ENCODE measurements at regions not wholly inside any gene's neighbourhood (a gene's known extent, or its start where the extent isn't known, plus 50 kb on each side); places are given as distances from the start of the nearest gene placed in this dataset.

GRCh38 chr5:89458332-89458656 is 575.3 kb upstream of the MEF2C start:
- no peak for DNase-seq

- peak; percentile 54 for DNase-seq
Observed at GRCh38 chr5:89457411-89458331, 574.7 kb upstream of the MEF2C start.

- DNase-seq = no peak
Observed at GRCh38 chr5:89452081-89452480, 569.1 kb upstream of the MEF2C start.

- DNase-seq = no peak
Observed at GRCh38 chr5:89451263-89451662, 568.3 kb upstream of the MEF2C start.

- no peak for DNase-seq
Observed at GRCh38 chr5:89450149-89450538, 567.2 kb upstream of the MEF2C start.

- no peak for DNase-seq
Observed at GRCh38 chr5:89449392-89450148, 566.6 kb upstream of the MEF2C start.

- no peak for DNase-seq
Observed at GRCh38 chr5:89447027-89447426, 564.0 kb upstream of the MEF2C start.

- DNase-seq = no peak
Observed at GRCh38 chr5:89445106-89445745, 562.2 kb upstream of the MEF2C start.

GRCh38 chr5:89444088-89444487 is 561.1 kb upstream of the MEF2C start:
- DNase-seq = no peak

GRCh38 chr5:89443508-89443907 is 560.5 kb upstream of the MEF2C start:
- DNase-seq = no peak

- DNase-seq = no peak
Observed at GRCh38 chr5:89441965-89442364, 559.0 kb upstream of the MEF2C start.

GRCh38 chr5:89440670-89441069 is 557.7 kb upstream of the MEF2C start:
- DNase-seq = no peak

GRCh38 chr5:89437450-89438435 is 554.8 kb upstream of the MEF2C start:
- DNase-seq = no peak

GRCh38 chr5:89436464-89436863 is 553.5 kb upstream of the MEF2C start:
- DNase-seq = no peak

GRCh38 chr5:89435347-89435746 is 552.4 kb upstream of the MEF2C start:
- DNase-seq = no peak

- no peak for DNase-seq
Observed at GRCh38 chr5:89428624-89429023, 545.6 kb upstream of the MEF2C start.

GRCh38 chr5:89425062-89425461 is 542.1 kb upstream of the MEF2C start:
- DNase-seq = no peak

- DNase-seq = no peak
Observed at GRCh38 chr5:89421035-89421434, 538.1 kb upstream of the MEF2C start.

GRCh38 chr5:89418407-89419085 is 535.6 kb upstream of the MEF2C start:
- no peak for DNase-seq

- DNase-seq = no peak
Observed at GRCh38 chr5:89417990-89418389, 535.0 kb upstream of the MEF2C start.

GRCh38 chr5:89417515-89417914 is 534.5 kb upstream of the MEF2C start:
- DNase-seq = no peak

All from muscle of arm (tissue), 1 donor.